NB4 (cell line): ENCODE measurements at regions not wholly inside any gene's neighbourhood (a gene's known extent, or its start where the extent isn't known, plus 50 kb on each side); places are given as distances from the start of the nearest gene placed in this dataset.
A peak's percentile ranks its signal among the peaks of the same experiment; 100 is the strongest.

Source experiments
- DNase-seq: peaks from one replicate; pipeline ENCODE4 v3.0.0; 2010; ENCODE audit warnings: low read depth
- H3K4me3 ChIP-seq: one replicate; pipeline ENCODE4 v1.5.1; 2011; ENCODE audit warnings: mild to moderate bottlenecking, low read depth, low read length, moderate library complexity
- MYC ChIP-seq: IDR thresholded peaks from 2 replicates; pipeline ENCODE4 v1.6.1; 2011; ENCODE audit warnings: low read depth, low read length
- POLR2A ChIP-seq: IDR thresholded peaks from 2 replicates; pipeline ENCODE4 v1.6.1; 2011; ENCODE audit warnings: mild to moderate bottlenecking; ENCODE audit not compliant: insufficient read length; ENCODE audit errors: extremely low read depth
- TF ChIP-seq, protein P1 (sequence below): IDR thresholded peaks from one replicate; pipeline ENCODE4 v1.5.1; 2012; ENCODE audit warnings: low read depth, low read length
- TF ChIP-seq, protein P2 (sequence below): IDR thresholded peaks from 2 replicates; pipeline ENCODE4 v1.6.1; 2011; ENCODE audit warnings: low read depth, low read length

DNA sequence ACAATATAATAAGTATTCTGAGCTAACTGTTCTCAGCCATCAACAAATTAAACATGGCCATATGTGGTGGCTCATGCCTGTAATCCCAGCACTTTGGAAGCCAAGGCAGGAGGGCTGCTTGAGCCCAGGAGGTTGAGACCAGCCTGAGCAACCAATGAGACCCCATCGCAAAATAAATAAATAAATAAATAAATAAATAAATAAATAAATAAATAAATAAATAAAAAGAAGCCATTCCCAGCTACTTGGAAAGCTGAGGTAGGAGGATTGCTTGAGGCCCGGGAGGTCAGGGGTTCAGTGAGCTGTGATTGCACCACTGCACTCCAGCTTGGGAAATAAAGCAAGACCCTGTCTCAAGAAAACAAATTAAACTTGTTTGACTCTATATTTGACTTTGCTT, 1256.4 kb downstream of the EFNA5 start:
- no peak overlapping the region for H3K4me3 ChIP-seq
- no peak for DNase-seq
- TF ChIP-seq MYC (no peak), POLR2A (no peak)
- TF ChIP-seq, protein P1, sequence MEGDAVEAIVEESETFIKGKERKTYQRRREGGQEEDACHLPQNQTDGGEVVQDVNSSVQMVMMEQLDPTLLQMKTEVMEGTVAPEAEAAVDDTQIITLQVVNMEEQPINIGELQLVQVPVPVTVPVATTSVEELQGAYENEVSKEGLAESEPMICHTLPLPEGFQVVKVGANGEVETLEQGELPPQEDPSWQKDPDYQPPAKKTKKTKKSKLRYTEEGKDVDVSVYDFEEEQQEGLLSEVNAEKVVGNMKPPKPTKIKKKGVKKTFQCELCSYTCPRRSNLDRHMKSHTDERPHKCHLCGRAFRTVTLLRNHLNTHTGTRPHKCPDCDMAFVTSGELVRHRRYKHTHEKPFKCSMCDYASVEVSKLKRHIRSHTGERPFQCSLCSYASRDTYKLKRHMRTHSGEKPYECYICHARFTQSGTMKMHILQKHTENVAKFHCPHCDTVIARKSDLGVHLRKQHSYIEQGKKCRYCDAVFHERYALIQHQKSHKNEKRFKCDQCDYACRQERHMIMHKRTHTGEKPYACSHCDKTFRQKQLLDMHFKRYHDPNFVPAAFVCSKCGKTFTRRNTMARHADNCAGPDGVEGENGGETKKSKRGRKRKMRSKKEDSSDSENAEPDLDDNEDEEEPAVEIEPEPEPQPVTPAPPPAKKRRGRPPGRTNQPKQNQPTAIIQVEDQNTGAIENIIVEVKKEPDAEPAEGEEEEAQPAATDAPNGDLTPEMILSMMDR = no peak
- TF ChIP-seq, protein P2, sequence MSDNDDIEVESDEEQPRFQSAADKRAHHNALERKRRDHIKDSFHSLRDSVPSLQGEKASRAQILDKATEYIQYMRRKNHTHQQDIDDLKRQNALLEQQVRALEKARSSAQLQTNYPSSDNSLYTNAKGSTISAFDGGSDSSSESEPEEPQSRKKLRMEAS = no peak

DNA sequence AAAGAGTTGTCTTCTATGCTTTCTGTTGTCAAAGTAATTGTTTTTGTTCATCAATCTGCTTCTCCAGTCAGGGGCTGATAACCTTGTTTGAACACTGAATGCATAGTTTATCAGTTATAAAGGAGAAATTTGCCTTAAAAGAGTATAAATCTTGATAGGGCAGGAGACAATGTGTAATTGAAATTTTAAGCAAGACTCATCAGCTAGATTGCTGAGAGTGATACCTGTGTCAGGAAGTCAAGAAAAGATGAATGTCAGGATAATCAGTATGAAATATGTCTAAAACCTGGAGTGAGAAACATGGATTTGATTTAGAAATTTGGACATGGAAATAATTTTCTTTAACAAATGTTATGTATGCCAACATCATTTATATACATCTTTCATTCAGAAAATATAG, 1258.1 kb downstream of the EFNA5 start:
- DNase-seq = no peak
- TF ChIP-seq MYC (no peak), POLR2A (no peak)
- TF ChIP-seq, protein P2 = no peak
- TF ChIP-seq, protein P1 = no peak
- no peak overlapping the region for H3K4me3 ChIP-seq

DNA sequence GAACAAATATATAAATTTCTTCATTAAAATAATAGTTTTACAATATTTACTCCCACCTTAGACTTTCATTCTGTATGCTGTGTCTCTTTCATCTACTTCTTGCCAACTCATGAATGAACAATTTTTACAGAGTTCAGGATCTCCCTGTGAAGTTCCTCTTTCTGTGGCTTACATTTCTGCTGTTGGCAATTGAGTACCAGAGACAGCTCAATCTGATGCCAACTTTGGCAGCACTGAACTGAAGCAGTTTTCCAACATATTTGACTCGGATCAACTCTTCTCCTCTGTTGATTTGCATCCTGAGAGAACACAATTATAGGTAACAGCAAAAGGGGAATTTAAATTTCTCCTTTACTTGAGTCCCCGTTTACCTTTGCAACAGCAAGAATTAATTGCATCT, 1262.2 kb downstream of the EFNA5 start:
- peak; percentile 5 for DNase-seq
- TF ChIP-seq, protein P1 = no peak
- TF ChIP-seq MYC = no peak
- no peak for TF ChIP-seq POLR2A
- TF ChIP-seq, protein P2 = no peak
- H3K4me3 ChIP-seq = no peak overlapping the region

DNA sequence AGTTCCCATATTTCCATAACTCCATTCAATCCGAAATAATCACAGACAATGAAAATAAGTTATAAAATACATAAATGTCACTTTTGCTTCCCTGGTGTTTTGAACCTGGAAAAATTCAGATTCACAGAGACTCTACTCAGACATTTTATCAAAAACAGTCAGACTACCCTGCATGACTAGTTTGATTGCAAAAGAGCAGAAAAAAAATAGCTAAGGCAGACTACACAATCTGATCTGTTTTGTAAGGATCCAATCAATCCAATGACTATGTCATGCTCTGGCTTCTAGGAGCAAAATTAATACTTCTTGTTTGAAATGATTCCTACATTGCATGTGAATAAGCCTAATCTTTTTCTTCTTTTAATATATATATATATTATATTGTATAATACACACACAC, 1262.6 kb downstream of the EFNA5 start:
- DNase-seq = no peak
- H3K4me3 ChIP-seq = no peak overlapping the region

DNA sequence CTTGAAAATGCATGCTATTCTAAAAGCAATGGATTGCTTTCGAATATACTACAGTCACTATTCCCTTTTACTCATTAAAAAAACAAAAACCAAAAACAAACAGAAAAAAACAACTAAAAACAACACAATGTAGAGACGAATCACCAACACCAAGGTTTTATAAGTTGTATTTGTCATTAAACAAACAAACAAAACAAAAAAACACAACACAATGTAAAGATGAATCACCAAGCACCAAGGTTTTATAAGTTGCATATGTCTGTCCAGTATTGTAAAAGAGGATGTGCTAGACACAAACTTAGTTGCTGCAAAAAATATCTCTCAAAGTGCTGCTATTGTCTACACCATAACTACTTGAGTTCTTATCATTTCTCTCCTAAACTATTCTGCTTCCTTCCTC, 1269.2 kb downstream of the EFNA5 start:
- no peak overlapping the region for H3K4me3 ChIP-seq
- DNase-seq = no peak
- TF ChIP-seq, protein P1 = no peak
- no peak for TF ChIP-seq POLR2A
- no peak for TF ChIP-seq MYC
- TF ChIP-seq, protein P2 = no peak

More for the DNA sequence above, 1262.6 kb downstream of the EFNA5 start:
- TF ChIP-seq, protein P1 = no peak
- TF ChIP-seq MYC (no peak), POLR2A (no peak)
- TF ChIP-seq, protein P2 = no peak
